Colonic mucosa (tissue), 4 donors: ENCODE measurements at regions not wholly inside any gene's neighbourhood (a gene's known extent, or its start where the extent isn't known, plus 50 kb on each side); places are given as distances from the start of the nearest gene placed in this dataset. TPM values are rescaled to one million over a fixed set of nuclear protein-coding genes. Genes with fewer than 3 reads are reported as not detected.

Source experiments
- DNase-seq: peaks from one replicate; pipeline ENCODE4 v3.0.0-alpha.2; 2020
- H3K27ac ChIP-seq: fragments of 200-600 bp; one replicate; pipeline ENCODE4 v1.8.0; 2021
- H3K27me3 ChIP-seq: fragments of 200-600 bp; one replicate; pipeline ENCODE4 v1.8.0; 2021
- H3K36me3 ChIP-seq: fragments of 200-600 bp; one replicate; pipeline ENCODE4 v1.8.0; 2021
- H3K4me1 ChIP-seq: fragments of 200-600 bp; one replicate; pipeline ENCODE4 v1.8.0; 2021; ENCODE audit warnings: mild to moderate bottlenecking
- H3K4me3 ChIP-seq: fragments of 200-600 bp; one replicate; pipeline ENCODE4 v1.8.0; 2021
- H3K9ac ChIP-seq, 2 donors: one replicate each; pipeline ENCODE4 v1.7.0; 2013; ENCODE audit warnings: control low read depth in 2 of 2, low read depth in 2 of 2, low read length in 2 of 2
- H3K9me3 ChIP-seq: fragments of 200-600 bp; one replicate; pipeline ENCODE4 v1.8.0; 2021
- intact Hi-C: fragments of 100-400 bp; cut with DNase I; formaldehyde crosslinking; loops from one replicate; pipeline ENCODE4 v1.14.1; 2022
- microRNA-seq: library from miRNA; unstranded; fragments of <30 nt; microRNA quantifications from one replicate; pipeline ENCODE4, GENCODE V29; 2019
- TF ChIP-seq, protein P1 (sequence below): fragments of 200-600 bp; IDR thresholded peaks from one replicate; pipeline ENCODE4 v1.8.0; 2022; ENCODE audit warnings: antibody characterized with exemption, mild to moderate bottlenecking
- donor health status: healthy.
- donor health status: DM: no; HTN: no; CAD: no.
- donor health status: DM: no; HTN: no; CAD: no.

GRCh38 chr12:66024949-66025348 is 105.6 kb downstream of the LLPH start:
- Histone ChIP-seq H3K4me1 (no peaks in the 10 kb centered on the region), H3K9me3 (no peaks in the 10 kb centered on the region), H3K9ac (no peak overlapping the region), H3K27ac (no peak overlapping the region), H3K36me3 (no peaks in the 10 kb centered on the region), H3K4me3 (no peak overlapping the region), H3K27me3 (peaks cover 3% of the 10 kb centered on the region)
- DNase-seq = no peak
- TF ChIP-seq, protein P1, sequence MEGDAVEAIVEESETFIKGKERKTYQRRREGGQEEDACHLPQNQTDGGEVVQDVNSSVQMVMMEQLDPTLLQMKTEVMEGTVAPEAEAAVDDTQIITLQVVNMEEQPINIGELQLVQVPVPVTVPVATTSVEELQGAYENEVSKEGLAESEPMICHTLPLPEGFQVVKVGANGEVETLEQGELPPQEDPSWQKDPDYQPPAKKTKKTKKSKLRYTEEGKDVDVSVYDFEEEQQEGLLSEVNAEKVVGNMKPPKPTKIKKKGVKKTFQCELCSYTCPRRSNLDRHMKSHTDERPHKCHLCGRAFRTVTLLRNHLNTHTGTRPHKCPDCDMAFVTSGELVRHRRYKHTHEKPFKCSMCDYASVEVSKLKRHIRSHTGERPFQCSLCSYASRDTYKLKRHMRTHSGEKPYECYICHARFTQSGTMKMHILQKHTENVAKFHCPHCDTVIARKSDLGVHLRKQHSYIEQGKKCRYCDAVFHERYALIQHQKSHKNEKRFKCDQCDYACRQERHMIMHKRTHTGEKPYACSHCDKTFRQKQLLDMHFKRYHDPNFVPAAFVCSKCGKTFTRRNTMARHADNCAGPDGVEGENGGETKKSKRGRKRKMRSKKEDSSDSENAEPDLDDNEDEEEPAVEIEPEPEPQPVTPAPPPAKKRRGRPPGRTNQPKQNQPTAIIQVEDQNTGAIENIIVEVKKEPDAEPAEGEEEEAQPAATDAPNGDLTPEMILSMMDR = no peak
- intact Hi-C loops = no loop called here

- H3K27ac ChIP-seq = no peak overlapping the region
- H3K4me3 ChIP-seq = no peak overlapping the region
- intact Hi-C loops = no loop called here
- no peaks in the 10 kb centered on the region for H3K27me3 ChIP-seq
- DNase-seq = no peak
- no peaks in the 10 kb centered on the region for H3K9me3 ChIP-seq
- H3K4me1 ChIP-seq = no peaks in the 10 kb centered on the region
- TF ChIP-seq, protein P1 = no peak
- H3K36me3 ChIP-seq = no peaks in the 10 kb centered on the region
- H3K9ac ChIP-seq = no peak overlapping the region
These were observed 110.1 kb downstream of the LLPH start for GRCh38 chr12:66020481-66020880.

- Histone ChIP-seq H3K27me3 (no peaks in the 10 kb centered on the region), H3K9me3 (no peaks in the 10 kb centered on the region), H3K36me3 (no peaks in the 10 kb centered on the region), H3K4me1 (no peaks in the 10 kb centered on the region), H3K4me3 (no peak overlapping the region), H3K27ac (no peak overlapping the region), H3K9ac (no peak overlapping the region)
- TF ChIP-seq, protein P1 = no peak
- DNase-seq = no peak
- intact Hi-C loops = no loop called here
These were observed 112.8 kb downstream of the LLPH start for GRCh38 chr12:66017736-66018135.

Small RNAs in the stretch of these regions (microRNA-seq; reads per million reads assigned to microRNA genes)
- not detected for gene MIR6074
